ENCODE measurements at regions not wholly inside any gene's neighbourhood (a gene's known extent, or its start where the extent isn't known, plus 50 kb on each side); places are given as distances from the start of the nearest gene placed in this dataset.

- no peak for TF ChIP-seq CTCF (IDR thresholded peaks at IDR 0.05)
- H3K36me3 ChIP-seq (replicated peaks in 1 of 2; ENCODE audit: control insufficient read depth in 1 of 2, insufficient read depth in 2 of 2, low read length in 2 of 2): no peaks in the 10 kb centered on the region
- H3K27ac ChIP-seq (ENCODE audit: low read depth in 1 of 2, low read length in 2 of 2): no peak overlapping the region
- no peaks in the 10 kb centered on the region for H3K79me2 ChIP-seq (ENCODE audit: insufficient read depth, low read length)
- H3K4me1 ChIP-seq (ENCODE audit: control insufficient read depth in 1 of 2, insufficient read depth in 2 of 2, low read length in 2 of 2): no peaks in the 10 kb centered on the region
- H3K4me2 ChIP-seq (replicated peaks; ENCODE audit: extremely low read depth, low read length, poor library complexity, severe bottlenecking): no peak overlapping the region
- intact Hi-C loops (cut with micrococcal nuclease): no loop called here
- Mint-ChIP-seq H3K36me3 (no peaks in the 10 kb centered on the region), H3K4me3 (no peak overlapping the region), H3K27ac (no peak overlapping the region), H3K9me3 (peaks cover 0 to 2% (median 0%) of the 10 kb centered on the region in 7 donors), H3K27me3 (ENCODE audit: low read depth in 3 of 3) (no peaks in the 10 kb centered on the region), H3K4me1 (no peaks in the 10 kb centered on the region)
- no peaks in the 10 kb centered on the region for H3K9me3 ChIP-seq (replicated peaks in 1 of 2; ENCODE audit: control insufficient read depth in 1 of 2, insufficient read depth in 1 of 2, low read length in 2 of 2)
- no peak overlapping the region for H2AFZ ChIP-seq (ENCODE audit: insufficient read depth, low read depth, low read length, poor library complexity, severe bottlenecking)
- no peaks in the 10 kb centered on the region for H4K20me1 ChIP-seq (ENCODE audit: insufficient read depth, low read length)
- 87% methylated on average over 2 of the region's 3 CpGs for WGBS (ENCODE audit: insufficient coverage)
- no peaks in the 10 kb centered on the region for H3K27me3 ChIP-seq (ENCODE audit: control insufficient read depth in 2 of 2, insufficient read depth in 2 of 2, low read length in 2 of 2)
- H3K4me3 ChIP-seq (replicated peaks in 1 of 3; ENCODE audit: low read depth in 2 of 3, low read length in 3 of 3): no peak overlapping the region
- no peak for DNase-seq
- H3K9ac ChIP-seq (ENCODE audit: insufficient read depth, low read length, poor library complexity, severe bottlenecking): no peak overlapping the region
Observed at GRCh38 chr6:105767541-105767940, 318.6 kb upstream of the PRDM1 start.

GRCh38 chr6:105765239-105765638, 320.9 kb upstream of the PRDM1 start:
- no peaks in the 10 kb centered on the region for H3K36me3 ChIP-seq (replicated peaks in 1 of 2; ENCODE audit: control insufficient read depth in 1 of 2, insufficient read depth in 2 of 2, low read length in 2 of 2)
- Mint-ChIP-seq H3K4me3 (no peak overlapping the region), H3K9me3 (peaks cover 0 to 2% (median 0%) of the 10 kb centered on the region in 7 donors), H3K27ac (no peak overlapping the region), H3K27me3 (ENCODE audit: low read depth in 3 of 3) (no peaks in the 10 kb centered on the region), H3K36me3 (no peaks in the 10 kb centered on the region), H3K4me1 (no peaks in the 10 kb centered on the region)
- no peaks in the 10 kb centered on the region for H3K9me3 ChIP-seq (replicated peaks in 1 of 2; ENCODE audit: control insufficient read depth in 1 of 2, insufficient read depth in 1 of 2, low read length in 2 of 2)
- intact Hi-C loops (cut with micrococcal nuclease): no loop called here
- no peak overlapping the region for H2AFZ ChIP-seq (ENCODE audit: insufficient read depth, low read depth, low read length, poor library complexity, severe bottlenecking)
- H3K9ac ChIP-seq (ENCODE audit: insufficient read depth, low read length, poor library complexity, severe bottlenecking): no peak overlapping the region
- H4K20me1 ChIP-seq (ENCODE audit: insufficient read depth, low read length): no peaks in the 10 kb centered on the region
- no peaks in the 10 kb centered on the region for H3K4me1 ChIP-seq (ENCODE audit: control insufficient read depth in 1 of 2, insufficient read depth in 2 of 2, low read length in 2 of 2)
- no peak for DNase-seq
- H3K79me2 ChIP-seq (ENCODE audit: insufficient read depth, low read length): no peaks in the 10 kb centered on the region
- no peak overlapping the region for H3K27ac ChIP-seq (ENCODE audit: low read depth in 1 of 2, low read length in 2 of 2)
- no peaks in the 10 kb centered on the region for H3K27me3 ChIP-seq (ENCODE audit: control insufficient read depth in 2 of 2, insufficient read depth in 2 of 2, low read length in 2 of 2)
- no peak overlapping the region for H3K4me3 ChIP-seq (replicated peaks in 1 of 3; ENCODE audit: low read depth in 2 of 3, low read length in 3 of 3)
- H3K4me2 ChIP-seq (replicated peaks; ENCODE audit: extremely low read depth, low read length, poor library complexity, severe bottlenecking): no peak overlapping the region
- no peak for TF ChIP-seq CTCF (IDR thresholded peaks at IDR 0.05)
